GM21576 (cell line): ENCODE measurements at regions not wholly inside any gene's neighbourhood (a gene's known extent, or its start where the extent isn't known, plus 50 kb on each side); places are given as distances from the start of the nearest gene placed in this dataset.
A peak's percentile ranks its signal among the peaks of the same experiment; 100 is the strongest.
"Not testable (repeated sequence)": the region's sequence is repeated elsewhere in the genome, so short reads cannot be mapped to it uniquely, and the experiment has no call there.

Source experiments
- ATAC-seq: cut with Tn5 transposase; IDR thresholded peaks from one replicate; pipeline ENCODE4 v1.9.1; 2021; ENCODE audit warnings: mild to moderate bottlenecking, moderate library complexity; ENCODE audit not compliant: unreplicated experiment

- ATAC-seq, result no peak
Measured at GRCh38 chr3:25895031-25895430, 105.1 kb downstream of the OXSM start.

- ATAC-seq, result no peak
Measured at GRCh38 chr3:25895443-25895842, 105.6 kb downstream of the OXSM start.

- no peak for ATAC-seq
Measured at GRCh38 chr3:25897019-25897418, 107.1 kb downstream of the OXSM start.

GRCh38 chr3:25899352-25900101 is 109.6 kb downstream of the OXSM start:
- ATAC-seq, result no peak

GRCh38 chr3:25900161-25900560 is 110.3 kb downstream of the OXSM start:
- ATAC-seq, result no peak

- no peak for ATAC-seq
Measured at GRCh38 chr3:25901796-25902195, 111.9 kb downstream of the OXSM start.

- ATAC-seq, result no peak
Measured at GRCh38 chr3:25902586-25902985, 112.7 kb downstream of the OXSM start.

- ATAC-seq, result no peak
Measured at GRCh38 chr3:25903371-25904129, 113.7 kb downstream of the OXSM start.

GRCh38 chr3:25904206-25904605 is 114.3 kb downstream of the OXSM start:
- ATAC-seq, result no peak

GRCh38 chr3:25906132-25906906 is 116.4 kb downstream of the OXSM start:
- no peak for ATAC-seq

- ATAC-seq, result no peak
Measured at GRCh38 chr3:25907081-25907480, 117.2 kb downstream of the OXSM start.

GRCh38 chr3:25910105-25910504 is 120.2 kb downstream of the OXSM start:
- ATAC-seq, result no peak

- peak; percentile 60 for ATAC-seq
Measured at GRCh38 chr3:25910997-25911396, 121.1 kb downstream of the OXSM start.

GRCh38 chr3:25911525-25912295 is 121.8 kb downstream of the OXSM start:
- no peak for ATAC-seq

- ATAC-seq, result no peak
Measured at GRCh38 chr3:25913179-25913578, 123.3 kb downstream of the OXSM start.

- ATAC-seq, result no peak
Measured at GRCh38 chr3:25915673-25916072, 125.8 kb downstream of the OXSM start.

GRCh38 chr3:25916321-25916720 is 126.4 kb downstream of the OXSM start:
- no peak for ATAC-seq

- not testable (repeated sequence) for ATAC-seq
Measured at GRCh38 chr3:25931967-25932366, 142.1 kb downstream of the OXSM start.

- ATAC-seq, result no peak
Measured at GRCh38 chr3:25938566-25939325, 148.9 kb downstream of the OXSM start.

- no peak for ATAC-seq
Measured at GRCh38 chr3:25940935-25941334, 151.0 kb downstream of the OXSM start.
